Islet precursor cell (in vitro differentiated cells): ENCODE measurements at regions not wholly inside any gene's neighbourhood (a gene's known extent, or its start where the extent isn't known, plus 50 kb on each side); places are given as distances from the start of the nearest gene placed in this dataset.
"Not testable (repeated sequence)": the region's sequence is repeated elsewhere in the genome, so short reads cannot be mapped to it uniquely, and the experiment has no call there.

Experiments
- DNase-seq: peaks from one replicate; pipeline ENCODE4 v3.0.0-alpha.2; 2018

- DNase-seq = no peak
Measured at GRCh38 chr14:106094654-106095189, 568.3 kb downstream of the TMEM121 start.

GRCh38 chr14:106107703-106108102 lies 581.3 kb downstream of the TMEM121 start:
- no peak for DNase-seq

DNA sequence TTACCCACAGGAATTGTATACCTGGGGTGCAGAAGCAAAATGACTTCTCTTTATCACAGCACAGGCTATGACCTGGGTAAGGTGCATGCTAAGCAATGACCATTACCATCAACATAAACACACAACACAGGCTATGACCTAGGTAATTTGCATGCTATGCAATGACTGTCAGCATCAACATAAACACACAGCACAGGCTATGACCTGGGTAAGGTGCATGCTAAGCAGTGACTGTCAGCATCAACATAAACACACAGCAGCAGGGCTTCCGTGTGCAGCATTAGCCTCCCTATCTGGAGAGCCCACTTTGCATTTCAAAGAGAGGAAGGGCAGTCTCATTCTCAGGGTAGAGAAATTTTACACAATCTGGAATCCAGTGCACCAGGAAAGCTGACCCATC lies 583.0 kb downstream of the TMEM121 start:
- no peak for DNase-seq

DNA sequence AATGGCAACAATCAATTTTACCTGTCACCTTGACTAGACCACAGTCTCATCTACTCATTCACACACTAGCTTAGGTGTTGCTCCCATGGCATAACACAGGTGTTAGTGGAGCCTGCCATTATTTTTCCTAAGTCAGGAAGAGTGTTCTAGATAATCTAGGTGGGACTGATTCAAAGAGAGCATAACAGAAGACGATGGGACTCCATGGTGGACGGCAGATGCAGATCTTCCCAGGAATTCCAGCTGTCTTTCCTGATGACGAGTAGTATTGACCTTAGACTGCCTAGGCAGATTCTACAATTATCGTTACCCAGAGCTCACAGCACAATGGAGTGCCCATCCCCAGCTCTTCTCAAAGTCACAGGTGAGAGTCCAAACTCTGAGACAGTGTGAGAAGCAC lies 589.0 kb downstream of the TMEM121 start:
- DNase-seq = no peak

DNA sequence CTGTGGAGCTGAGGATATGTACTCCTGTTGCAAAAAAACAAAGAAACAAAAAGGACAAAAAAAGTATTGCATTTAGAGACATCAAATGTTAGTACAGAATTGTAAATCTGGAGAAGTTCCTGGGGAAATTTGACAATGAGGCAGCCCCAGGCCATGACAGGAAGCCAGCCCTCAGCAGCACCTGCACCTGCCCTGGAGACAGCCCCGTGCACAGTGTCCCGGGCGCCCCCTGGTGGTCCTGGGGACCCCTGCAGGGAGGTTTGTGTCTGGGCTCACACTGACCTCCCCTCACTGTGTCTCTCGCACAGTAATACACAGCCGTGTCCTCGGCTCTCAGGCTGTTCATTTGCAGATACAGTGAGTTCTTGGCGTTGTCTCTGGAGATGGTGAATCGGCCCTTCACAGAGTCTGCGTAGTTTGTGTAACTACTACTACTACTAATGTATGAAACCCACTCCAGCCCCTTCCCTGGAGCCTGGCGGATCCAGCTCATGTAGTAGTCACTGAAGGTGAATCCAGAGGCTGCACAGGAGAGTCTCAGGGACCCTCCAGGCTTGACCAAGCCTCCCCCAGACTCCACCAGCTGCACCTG lies 590.1 kb downstream of the TMEM121 start:
- DNase-seq = not testable (repeated sequence)

GRCh38 chr14:106120101-106120500 lies 593.7 kb downstream of the TMEM121 start:
- no peak for DNase-seq

DNA sequence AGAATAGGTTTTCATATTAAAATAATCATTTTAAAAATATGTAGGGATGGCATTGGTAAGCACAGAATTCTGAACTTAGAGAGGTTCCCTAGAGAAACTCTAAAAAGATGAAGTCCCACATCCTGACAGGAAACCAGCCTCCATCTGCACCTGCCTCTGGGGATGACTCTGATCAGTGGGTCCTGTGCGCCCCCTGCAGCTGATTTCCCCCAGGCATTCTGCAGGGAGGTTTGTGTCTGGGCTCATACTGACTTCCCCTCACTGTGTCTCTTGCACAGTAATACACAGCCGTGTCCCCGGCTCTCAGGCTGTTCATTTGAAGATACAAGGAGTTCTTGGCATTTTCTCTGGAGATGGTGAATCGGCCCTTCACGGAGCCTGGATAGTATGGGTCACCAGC lies 602.9 kb downstream of the TMEM121 start:
- DNase-seq = no peak

GRCh38 chr14:106129904-106130661 lies 603.7 kb downstream of the TMEM121 start:
- DNase-seq = not testable (repeated sequence)

- not testable (repeated sequence) for DNase-seq
Measured at GRCh38 chr14:106133126-106133525, 606.7 kb downstream of the TMEM121 start.

GRCh38 chr14:106134886-106135285 lies 608.5 kb downstream of the TMEM121 start:
- no peak for DNase-seq

DNA sequence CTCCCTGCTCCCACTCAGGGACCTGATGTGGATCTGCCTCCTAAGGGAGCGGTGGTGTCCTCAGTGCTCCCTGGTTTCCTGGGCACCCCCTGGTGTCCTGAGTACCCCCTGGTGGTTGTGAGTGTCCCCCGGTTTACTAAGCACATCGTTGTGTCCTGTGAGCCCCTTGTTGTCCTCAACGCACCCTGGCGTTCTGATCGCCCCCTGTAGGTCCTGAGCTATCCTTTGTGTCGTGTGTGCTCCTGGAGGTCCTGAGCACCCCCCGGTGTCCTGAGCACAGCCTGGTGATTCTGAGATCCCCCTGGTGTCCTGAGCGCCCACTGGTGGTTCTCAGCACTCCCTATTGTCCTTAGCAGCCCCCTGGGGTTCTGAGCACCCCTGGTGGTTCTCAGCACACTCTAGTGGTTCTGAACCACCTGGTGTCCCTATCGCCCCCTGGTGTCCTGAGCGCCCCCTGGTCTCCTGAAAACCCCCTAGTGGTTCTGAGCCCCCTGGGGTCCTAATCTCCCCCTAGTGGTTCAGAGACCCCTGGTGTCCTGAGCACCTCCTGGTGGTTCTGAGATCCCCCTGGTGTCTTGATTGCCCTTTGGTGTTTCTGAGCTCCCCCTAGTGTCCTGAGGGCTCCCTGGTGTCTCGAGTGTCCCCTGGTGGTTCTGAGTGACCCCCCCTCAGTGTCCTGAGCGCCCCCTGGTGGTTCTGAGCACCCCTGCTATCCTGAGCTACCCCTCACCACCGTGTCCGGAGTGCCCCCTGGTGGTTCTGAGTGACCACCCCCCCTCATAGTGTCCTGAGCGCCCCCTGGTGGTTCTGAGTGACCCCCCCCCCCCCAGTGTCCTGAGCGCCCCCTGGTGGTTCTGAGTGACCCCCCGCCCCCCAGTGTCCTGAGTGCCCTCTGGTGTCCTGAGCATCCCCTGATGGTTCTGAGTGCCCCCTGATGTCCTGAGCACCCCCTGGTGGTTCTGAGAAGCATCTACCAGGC lies 615.1 kb downstream of the TMEM121 start:
- DNase-seq = no peak

DNA sequence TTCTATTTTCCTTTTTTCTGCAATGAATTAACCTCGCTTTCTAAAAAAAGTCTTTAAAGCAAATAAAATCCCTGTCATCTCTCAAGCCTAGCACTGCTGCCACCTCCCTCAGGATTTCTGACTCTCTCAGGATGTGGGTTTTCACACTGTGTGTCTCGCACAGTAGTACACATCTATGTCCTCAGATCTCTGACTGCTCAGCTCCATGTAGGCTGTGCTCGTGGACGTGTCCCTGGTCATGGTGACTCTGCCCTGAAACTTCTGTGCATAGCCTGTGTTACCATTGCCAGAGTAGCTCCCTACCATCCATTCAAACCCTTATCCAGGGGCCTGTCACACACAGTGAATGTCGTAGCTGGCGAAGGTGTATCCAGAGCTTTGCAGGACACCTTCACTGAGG lies 619.3 kb downstream of the TMEM121 start:
- not testable (repeated sequence) for DNase-seq

GRCh38 chr14:106153362-106153955 lies 627.1 kb downstream of the TMEM121 start:
- not testable (repeated sequence) for DNase-seq

DNA sequence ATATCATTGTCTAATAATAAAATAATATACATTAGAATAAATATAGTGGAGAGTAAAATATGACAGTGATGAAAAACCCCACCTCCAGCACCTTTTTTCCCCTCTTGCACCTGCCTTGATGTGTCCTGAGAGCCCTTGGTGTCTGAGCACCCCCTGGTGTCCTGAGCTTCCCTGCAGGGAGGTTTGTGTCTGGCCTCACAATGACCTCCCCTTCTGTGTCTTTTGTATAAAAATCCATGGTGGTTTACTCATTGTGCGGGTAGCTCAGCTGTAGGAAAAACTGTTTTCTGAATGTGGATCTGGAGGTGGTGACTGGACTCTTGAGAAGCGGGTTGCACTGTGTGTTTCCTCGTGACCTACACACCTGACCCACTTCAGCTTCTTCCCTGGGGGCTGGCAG lies 636.9 kb downstream of the TMEM121 start:
- no peak for DNase-seq

GRCh38 chr14:106163812-106164211 lies 637.4 kb downstream of the TMEM121 start:
- not testable (repeated sequence) for DNase-seq

- DNase-seq = no peak
Measured at GRCh38 chr14:106166232-106166631, 639.8 kb downstream of the TMEM121 start.

GRCh38 chr14:106166650-106167204 lies 640.3 kb downstream of the TMEM121 start:
- DNase-seq = no peak

DNA sequence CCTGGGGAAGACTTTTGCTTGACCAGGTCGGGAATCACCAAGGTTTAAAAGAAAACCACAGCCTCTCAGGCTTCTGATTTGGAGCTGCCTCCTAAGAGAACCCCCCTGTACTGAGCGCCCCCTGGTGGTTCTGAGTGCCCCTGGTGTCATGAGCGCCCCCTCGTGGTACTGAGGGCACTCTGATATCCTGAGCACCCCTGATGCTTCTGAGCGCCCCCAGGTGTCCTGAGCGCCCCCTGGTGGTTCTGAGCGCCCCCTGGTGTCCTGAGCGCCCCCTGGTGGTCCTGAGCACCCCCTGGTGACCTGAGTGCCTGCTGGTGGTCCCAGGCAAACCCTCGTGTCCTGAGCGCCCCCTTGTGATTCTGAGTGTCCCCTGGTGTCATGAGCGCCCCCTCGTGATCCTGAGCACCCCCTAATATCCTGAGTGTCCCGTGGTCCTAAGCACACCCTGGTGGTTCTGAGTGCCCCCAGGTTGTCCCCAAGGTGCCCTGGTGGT lies 643.8 kb downstream of the TMEM121 start:
- not testable (repeated sequence) for DNase-seq

DNA sequence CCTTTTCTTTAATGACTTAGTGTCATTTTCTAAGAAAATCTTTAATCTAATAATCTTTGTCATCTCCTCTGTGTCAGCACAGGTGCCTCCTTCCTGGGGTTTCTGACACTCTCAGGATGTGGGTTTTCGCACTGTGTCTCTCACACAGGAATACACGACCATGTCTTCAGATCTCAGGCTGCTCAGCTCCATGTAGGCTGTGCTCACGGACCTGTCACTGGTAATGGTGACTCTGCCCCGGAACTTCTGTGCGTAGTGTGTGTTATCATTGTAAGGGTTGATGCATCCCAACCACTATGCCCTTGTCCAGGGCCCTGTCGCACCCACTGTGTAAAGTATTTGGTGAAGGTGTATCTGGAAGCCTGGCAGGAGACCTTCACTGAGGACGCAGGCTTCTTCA lies 647.8 kb downstream of the TMEM121 start:
- DNase-seq = no peak

- not testable (repeated sequence) for DNase-seq
Measured at GRCh38 chr14:106177266-106178246, 651.2 kb downstream of the TMEM121 start.

DNA sequence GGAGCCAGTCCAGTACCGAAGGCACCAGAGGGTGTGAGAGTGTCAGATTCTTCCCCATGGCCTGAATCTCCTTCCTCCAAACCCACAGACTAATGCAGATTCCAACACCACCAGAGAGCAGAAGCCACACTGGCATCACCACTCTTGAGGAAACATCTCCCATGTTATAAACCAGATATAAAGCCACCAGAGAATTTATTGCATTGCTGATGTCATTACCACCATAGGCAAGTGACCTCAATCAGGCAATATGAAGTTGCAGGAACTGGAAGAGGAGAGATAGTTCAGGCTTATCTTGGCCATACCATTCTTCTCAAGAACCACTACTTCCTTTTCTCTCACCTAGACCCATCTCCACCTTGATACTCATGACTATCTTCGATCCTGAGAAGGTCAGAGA lies 653.4 kb downstream of the TMEM121 start:
- no peak for DNase-seq
